ENCODE measurements at regions not wholly inside any gene's neighbourhood (a gene's known extent, or its start where the extent isn't known, plus 50 kb on each side); places are given as distances from the start of the nearest gene placed in this dataset.
"Not testable (repeated sequence)": the region's sequence is repeated elsewhere in the genome, so short reads cannot be mapped to it uniquely, and the experiment has no call there.

DNA sequence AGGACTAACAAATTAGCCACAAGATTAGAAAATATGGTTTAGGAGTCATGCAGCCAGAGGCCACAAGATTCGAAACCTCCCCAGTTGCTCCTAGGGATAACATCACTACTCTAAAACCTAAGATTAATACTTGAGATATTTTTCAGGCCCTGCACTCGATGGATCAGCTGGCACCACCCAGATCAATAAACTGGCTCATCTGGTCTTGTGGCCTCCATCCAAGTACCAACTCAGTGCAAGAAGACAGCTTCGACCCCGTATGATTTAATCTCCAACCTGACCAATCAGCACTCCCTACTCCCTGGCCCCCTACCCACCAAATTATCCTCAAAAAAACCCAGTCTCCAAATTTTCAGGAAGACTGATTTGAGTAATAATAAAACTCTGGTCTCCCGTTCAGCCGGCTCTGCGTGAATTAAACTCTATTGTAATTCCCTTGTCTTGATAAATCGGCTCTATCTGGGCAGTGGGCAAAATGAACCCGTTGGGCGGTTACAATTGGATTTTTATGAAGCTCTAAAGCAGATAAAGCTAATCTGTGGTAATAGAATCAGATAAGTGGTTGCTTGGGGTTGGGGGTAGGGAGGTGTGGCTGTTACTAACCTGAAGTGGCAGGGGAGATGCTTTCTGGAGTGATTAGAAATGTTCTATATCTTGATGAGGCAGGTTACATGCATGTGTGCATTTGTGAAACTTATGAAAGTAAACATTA lies 91.8 kb upstream of the ATXN3L start:
- Mint-ChIP-seq H3K27ac (no peak overlapping the region), H3K36me3 (ENCODE audit: insufficient read depth) (no peaks in the 10 kb centered on the region), H3K4me3 (ENCODE audit: low read depth) (no peak overlapping the region), H3K27me3 (no peaks in the 10 kb centered on the region), H3K9me3 (ENCODE audit: low read depth) (peaks cover 33% of the 10 kb centered on the region), H3K4me1 (ENCODE audit: low read depth) (peaks cover 4% of the 10 kb centered on the region)
- TF ChIP-seq, protein P1, sequence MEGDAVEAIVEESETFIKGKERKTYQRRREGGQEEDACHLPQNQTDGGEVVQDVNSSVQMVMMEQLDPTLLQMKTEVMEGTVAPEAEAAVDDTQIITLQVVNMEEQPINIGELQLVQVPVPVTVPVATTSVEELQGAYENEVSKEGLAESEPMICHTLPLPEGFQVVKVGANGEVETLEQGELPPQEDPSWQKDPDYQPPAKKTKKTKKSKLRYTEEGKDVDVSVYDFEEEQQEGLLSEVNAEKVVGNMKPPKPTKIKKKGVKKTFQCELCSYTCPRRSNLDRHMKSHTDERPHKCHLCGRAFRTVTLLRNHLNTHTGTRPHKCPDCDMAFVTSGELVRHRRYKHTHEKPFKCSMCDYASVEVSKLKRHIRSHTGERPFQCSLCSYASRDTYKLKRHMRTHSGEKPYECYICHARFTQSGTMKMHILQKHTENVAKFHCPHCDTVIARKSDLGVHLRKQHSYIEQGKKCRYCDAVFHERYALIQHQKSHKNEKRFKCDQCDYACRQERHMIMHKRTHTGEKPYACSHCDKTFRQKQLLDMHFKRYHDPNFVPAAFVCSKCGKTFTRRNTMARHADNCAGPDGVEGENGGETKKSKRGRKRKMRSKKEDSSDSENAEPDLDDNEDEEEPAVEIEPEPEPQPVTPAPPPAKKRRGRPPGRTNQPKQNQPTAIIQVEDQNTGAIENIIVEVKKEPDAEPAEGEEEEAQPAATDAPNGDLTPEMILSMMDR (IDR thresholded peaks at IDR 0.05; ENCODE audit: unreplicated experiment): no peak
- DNase-seq (ENCODE audit: low spot score, unreplicated experiment): no peak

- not testable (repeated sequence) for H3K27ac Mint-ChIP-seq; H3K4me3 Mint-ChIP-seq (ENCODE audit: low read depth); DNase-seq (ENCODE audit: low spot score, unreplicated experiment); H3K27me3 Mint-ChIP-seq; H3K4me1 Mint-ChIP-seq (ENCODE audit: low read depth); H3K36me3 Mint-ChIP-seq (ENCODE audit: insufficient read depth)
- peaks cover 30% of the 10 kb centered on the region for H3K9me3 Mint-ChIP-seq (ENCODE audit: low read depth)
Observed at GRCh38 chrX:13408599-13408998, 88.7 kb upstream of the ATXN3L start.

DNA sequence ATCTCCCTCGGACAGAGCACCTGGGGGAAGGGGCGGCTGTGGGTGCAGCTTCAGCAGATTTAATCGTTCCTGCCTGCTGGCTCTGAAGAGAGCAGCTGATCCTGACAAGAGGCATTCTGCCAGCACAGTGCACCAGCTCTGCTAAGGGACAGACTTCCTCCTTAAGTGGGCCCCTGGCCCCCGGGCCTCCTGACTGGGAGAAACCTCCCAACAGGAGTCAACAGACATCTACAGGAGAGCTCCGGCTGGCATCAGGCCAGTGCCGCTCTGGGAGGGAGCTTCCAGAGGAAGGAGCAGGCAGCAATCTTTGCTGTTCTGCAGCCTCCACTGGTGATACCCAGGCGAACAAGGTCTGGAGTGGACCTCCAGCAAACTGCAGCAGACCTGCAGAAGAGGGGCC lies 84.9 kb upstream of the ATXN3L start:
- not testable (repeated sequence) for H3K27ac Mint-ChIP-seq; H3K27me3 Mint-ChIP-seq; H3K4me1 Mint-ChIP-seq (ENCODE audit: low read depth); H3K36me3 Mint-ChIP-seq (ENCODE audit: insufficient read depth); DNase-seq (ENCODE audit: low spot score, unreplicated experiment); H3K4me3 Mint-ChIP-seq (ENCODE audit: low read depth)
- peaks cover 30% of the 10 kb centered on the region for H3K9me3 Mint-ChIP-seq (ENCODE audit: low read depth)

DNA sequence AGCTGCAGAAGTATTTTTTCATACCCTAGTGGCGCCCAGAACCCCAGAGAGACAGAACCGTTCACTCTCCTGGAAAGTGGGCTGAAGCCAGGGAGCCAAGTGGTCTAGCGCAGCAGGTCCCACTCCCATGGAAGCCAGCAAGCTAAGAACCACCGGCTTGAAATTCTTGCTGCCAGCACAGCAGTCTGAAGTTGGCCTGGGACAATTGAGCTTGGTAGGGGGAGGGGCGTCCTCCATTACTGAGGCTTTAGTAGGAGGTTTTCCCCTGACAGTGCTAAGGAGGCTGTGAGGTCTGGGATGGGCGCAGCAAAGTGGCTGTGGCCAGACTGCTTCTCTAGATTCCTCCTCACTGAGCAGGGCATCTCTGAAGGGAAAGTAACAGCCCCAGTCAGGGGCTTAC lies 84.5 kb upstream of the ATXN3L start:
- TF ChIP-seq, protein P1 (IDR thresholded peaks at IDR 0.05; ENCODE audit: unreplicated experiment): no peak
- H3K27me3 Mint-ChIP-seq: no peaks in the 10 kb centered on the region
- no peak for DNase-seq (ENCODE audit: low spot score, unreplicated experiment)
- no peak overlapping the region for H3K27ac Mint-ChIP-seq
- no peak overlapping the region for H3K4me3 Mint-ChIP-seq (ENCODE audit: low read depth)
- H3K36me3 Mint-ChIP-seq (ENCODE audit: insufficient read depth): no peaks in the 10 kb centered on the region
- H3K4me1 Mint-ChIP-seq (ENCODE audit: low read depth): no peaks in the 10 kb centered on the region
- H3K9me3 Mint-ChIP-seq (ENCODE audit: low read depth): peaks cover 30% of the 10 kb centered on the region

DNA sequence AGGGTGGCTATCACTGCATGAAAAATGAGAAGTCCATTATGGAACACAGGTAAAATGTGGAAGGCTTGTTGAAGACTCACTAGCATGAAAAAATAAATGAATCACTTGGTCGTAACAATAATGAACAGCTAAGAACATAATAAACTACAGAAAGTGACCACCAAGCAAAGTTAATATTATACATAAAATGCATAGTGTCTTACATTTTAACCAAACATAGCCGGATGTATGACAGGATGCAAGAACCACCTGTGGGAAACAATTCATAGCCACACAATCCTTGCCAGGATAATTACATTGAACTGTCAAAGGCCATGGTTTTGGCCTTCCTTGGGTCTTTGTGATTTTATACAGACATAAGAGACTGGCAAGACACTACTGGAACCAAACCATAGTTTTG lies 81.9 kb upstream of the ATXN3L start:
- H3K9me3 Mint-ChIP-seq (ENCODE audit: low read depth): peaks cover 28% of the 10 kb centered on the region
- H3K4me1 Mint-ChIP-seq (ENCODE audit: low read depth): peaks cover 6% of the 10 kb centered on the region
- TF ChIP-seq, protein P1 (IDR thresholded peaks at IDR 0.05; ENCODE audit: unreplicated experiment): no peak
- no peaks in the 10 kb centered on the region for H3K27me3 Mint-ChIP-seq
- DNase-seq (ENCODE audit: low spot score, unreplicated experiment): no peak
- no peak overlapping the region for H3K4me3 Mint-ChIP-seq (ENCODE audit: low read depth)
- no peaks in the 10 kb centered on the region for H3K36me3 Mint-ChIP-seq (ENCODE audit: insufficient read depth)
- H3K27ac Mint-ChIP-seq: no peak overlapping the region

DNA sequence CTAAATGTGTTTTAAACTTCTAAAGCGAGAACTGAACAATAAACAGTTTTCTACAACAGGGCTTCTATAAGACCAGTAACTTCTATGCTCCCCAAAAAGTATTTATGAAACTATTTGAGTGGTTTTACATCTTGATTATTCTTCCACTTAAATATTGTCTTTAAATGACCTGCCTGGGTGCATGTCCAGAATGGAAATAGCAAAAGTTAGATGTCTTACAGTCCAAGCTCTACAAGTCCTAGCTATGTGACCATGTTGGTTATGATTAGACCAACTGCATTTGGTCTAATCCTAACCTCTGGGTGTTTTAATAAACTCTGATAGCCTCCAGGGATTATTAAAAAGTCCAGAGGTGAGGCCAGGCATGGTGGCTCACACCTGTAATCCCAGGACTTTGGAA lies 79.0 kb upstream of the ATXN3L start:
- Mint-ChIP-seq H3K27ac (no peak overlapping the region), H3K4me1 (ENCODE audit: low read depth) (peaks cover 6% of the 10 kb centered on the region), H3K27me3 (no peaks in the 10 kb centered on the region), H3K36me3 (ENCODE audit: insufficient read depth) (no peaks in the 10 kb centered on the region), H3K9me3 (ENCODE audit: low read depth) (peaks cover 37% of the 10 kb centered on the region), H3K4me3 (ENCODE audit: low read depth) (no peak overlapping the region)
- TF ChIP-seq, protein P1 (IDR thresholded peaks at IDR 0.05; ENCODE audit: unreplicated experiment): no peak
- DNase-seq (ENCODE audit: low spot score, unreplicated experiment): no peak
